HG03060 (cell line): ENCODE measurements at regions not wholly inside any gene's neighbourhood (a gene's known extent, or its start where the extent isn't known, plus 50 kb on each side); places are given as distances from the start of the nearest gene placed in this dataset.
"Not testable (repeated sequence)": the region's sequence is repeated elsewhere in the genome, so short reads cannot be mapped to it uniquely, and the experiment has no call there.

Experiments
- ATAC-seq: cut with Tn5 transposase; IDR thresholded peaks from one replicate; pipeline ENCODE4 v1.9.1; 2021; ENCODE audit warnings: low read depth, moderate number of reproducible peaks; ENCODE audit not compliant: unreplicated experiment

- ATAC-seq, result no peak
These were observed 700.1 kb downstream of the ADCYAP1 start for GRCh38 chr18:1604751-1605150.

GRCh38 chr18:1618364-1618763 lies 713.7 kb downstream of the ADCYAP1 start:
- ATAC-seq, result no peak

GRCh38 chr18:1619507-1619906 lies 714.8 kb downstream of the ADCYAP1 start:
- no peak for ATAC-seq

GRCh38 chr18:1624612-1625011 lies 719.9 kb downstream of the ADCYAP1 start:
- no peak for ATAC-seq

- ATAC-seq, result no peak
These were observed 722.8 kb downstream of the ADCYAP1 start for GRCh38 chr18:1627494-1627893.

- no peak for ATAC-seq
These were observed 744.0 kb downstream of the ADCYAP1 start for GRCh38 chr18:1648712-1649111.

- no peak for ATAC-seq
These were observed 747.3 kb downstream of the ADCYAP1 start for GRCh38 chr18:1652018-1652417.

- ATAC-seq, result no peak
These were observed 749.2 kb downstream of the ADCYAP1 start for GRCh38 chr18:1653873-1654272.

GRCh38 chr18:1657876-1658275 lies 753.2 kb downstream of the ADCYAP1 start:
- no peak for ATAC-seq

- no peak for ATAC-seq
These were observed 754.4 kb downstream of the ADCYAP1 start for GRCh38 chr18:1658908-1659566.

- no peak for ATAC-seq
These were observed 759.4 kb downstream of the ADCYAP1 start for GRCh38 chr18:1663879-1664705.

- ATAC-seq, result no peak
These were observed 760.4 kb downstream of the ADCYAP1 start for GRCh38 chr18:1665079-1665478.

- no peak for ATAC-seq
These were observed 763.6 kb downstream of the ADCYAP1 start for GRCh38 chr18:1668279-1668678.

- ATAC-seq, result not testable (repeated sequence)
These were observed 767.0 kb downstream of the ADCYAP1 start for GRCh38 chr18:1671710-1672109.

GRCh38 chr18:1676387-1676786 lies 771.7 kb downstream of the ADCYAP1 start:
- no peak for ATAC-seq

GRCh38 chr18:1680108-1680507 lies 775.4 kb downstream of the ADCYAP1 start:
- no peak for ATAC-seq

- no peak for ATAC-seq
These were observed 787.2 kb downstream of the ADCYAP1 start for GRCh38 chr18:1691863-1692262.

GRCh38 chr18:1708006-1708405 lies 803.3 kb downstream of the ADCYAP1 start:
- no peak for ATAC-seq

- ATAC-seq, result no peak
These were observed 805.4 kb downstream of the ADCYAP1 start for GRCh38 chr18:1710114-1710513.

GRCh38 chr18:1732143-1732542 lies 827.5 kb downstream of the ADCYAP1 start:
- ATAC-seq, result no peak

- ATAC-seq, result no peak
These were observed 825.2 kb downstream of the METTL4 start for GRCh38 chr18:1746131-1746530.

GRCh38 chr18:1751249-1751648 lies 820.1 kb downstream of the METTL4 start:
- ATAC-seq, result no peak
